ENCODE measurements at regions not wholly inside any gene's neighbourhood (a gene's known extent, or its start where the extent isn't known, plus 50 kb on each side); places are given as distances from the start of the nearest gene placed in this dataset.

GRCh38 chr7:21028599-21028998 lies 241.9 kb upstream of the SP8 start:
- DNase-seq (ENCODE audit: extremely low spot score): no peak
- no peak for TF ChIP-seq CTCF (IDR thresholded peaks at IDR 0.05; ENCODE audit: control extremely low read depth, extremely low read depth, low read depth, missing control alignments)
- POLR2A ChIA-PET: no interaction called here
- CTCF ChIA-PET: interaction anchor here (1.2 kb wide), 1 partner anchor 15 kb away, joined by 3 read pairs; no protein-coding TSS in a partner anchor

GRCh38 chr7:21029006-21029405 lies 242.3 kb upstream of the SP8 start:
- TF ChIP-seq CTCF (IDR thresholded peaks at IDR 0.05; ENCODE audit: control extremely low read depth, extremely low read depth, low read depth, missing control alignments): no peak
- ChIA-PET POLR2A (no interaction called here), CTCF (interaction anchor here (1.2 kb wide), 1 partner anchor 15 kb away, joined by 3 read pairs; no protein-coding TSS in a partner anchor)

GRCh38 chr7:21030237-21030871 lies 243.7 kb upstream of the SP8 start:
- no peak for TF ChIP-seq CTCF (IDR thresholded peaks at IDR 0.05; ENCODE audit: control extremely low read depth, extremely low read depth, low read depth, missing control alignments)
- POLR2A ChIA-PET: no interaction called here
- DNase-seq (ENCODE audit: extremely low spot score): no peak
- CTCF ChIA-PET: no interaction called here

More at GRCh38 chr7:21029006-21029405, 242.3 kb upstream of the SP8 start:
- DNase-seq (ENCODE audit: extremely low spot score): no peak

GRCh38 chr7:21041252-21041651 lies 254.6 kb upstream of the SP8 start:
- ChIA-PET POLR2A (no interaction called here), CTCF (no interaction called here)
- no peak for DNase-seq (ENCODE audit: extremely low spot score)
- TF ChIP-seq CTCF (IDR thresholded peaks at IDR 0.05; ENCODE audit: control extremely low read depth, extremely low read depth, low read depth, missing control alignments): no peak

- ChIA-PET POLR2A (no interaction called here), CTCF (no interaction called here)
- no peak for DNase-seq (ENCODE audit: extremely low spot score)
- no peak for TF ChIP-seq CTCF (IDR thresholded peaks at IDR 0.05; ENCODE audit: control extremely low read depth, extremely low read depth, low read depth, missing control alignments)
Observed at GRCh38 chr7:21041666-21042065, 255.0 kb upstream of the SP8 start.

- CTCF ChIA-PET: no interaction called here
- POLR2A ChIA-PET: no interaction called here
- no peak for TF ChIP-seq CTCF (IDR thresholded peaks at IDR 0.05; ENCODE audit: control extremely low read depth, extremely low read depth, low read depth, missing control alignments)
- no peak for DNase-seq (ENCODE audit: extremely low spot score)
Observed at GRCh38 chr7:21044384-21044783, 257.7 kb upstream of the SP8 start.
